Endothelial cell of umbilical vein (primary cell): ENCODE measurements at regions not wholly inside any gene's neighbourhood (a gene's known extent, or its start where the extent isn't known, plus 50 kb on each side); places are given as distances from the start of the nearest gene placed in this dataset.

Source experiments
- BruUV-seq: library from RNA; stranded (reverse); fragments of 400-500 nt; replicated peaks from 2 replicates; lab custom pipeline; 2021; lab: Mats Ljungman, UMichigan
- CTCF ChIA-PET: fragments of 300-600, 350-600 bp; sonication (Branson Sonifier 250); formaldehyde crosslinking; loops from one replicate; lab custom pipeline; 2021; ENCODE audit warnings: antibody characterized with exemption, inconsistent platforms; lab: Charles Lee
- POLR2A ChIA-PET: fragments of 300-600, 350-600 bp; sonication (Branson Sonifier 250); formaldehyde crosslinking; loops from one replicate; lab custom pipeline; 2021; ENCODE audit warnings: antibody characterized with exemption, inconsistent platforms; lab: Charles Lee
- DNase-seq: peaks from one replicate; pipeline ENCODE4 v3.0.0-alpha.2; 2011; ENCODE audit warnings: low read depth, low spot score
- FAIRE-seq: peaks from 2 replicates; lab custom pipeline; 2011; peaks lifted over from hg19 to GRCh38; lab: Jason Lieb, UNC
- H2AFZ ChIP-seq: 2 replicates; pipeline ENCODE4 v1.6.0; 2012; ENCODE audit warnings: low read depth, low read length, control low read depth, inconsistent platforms
- H3K27ac ChIP-seq: 2 replicates; pipeline ENCODE4 v1.5.1; 2011; ENCODE audit warnings: low read depth, mild to moderate bottlenecking, control low read depth, low read length, moderate library complexity; ENCODE audit not compliant: insufficient read depth
- H3K27me3 ChIP-seq, 2 experiments: 2 replicates each; pipeline versions ENCODE4 v1.6.0 to v1.6.1; 2011; ENCODE audit warnings: low read length in 2 of 2, mixed read lengths in 1 of 2; ENCODE audit not compliant: control insufficient read depth in 2 of 2, insufficient read depth in 2 of 2
- H3K36me3 ChIP-seq, 2 experiments: 2 replicates in 1 of 2; 3 replicates in 1 of 2; pipeline ENCODE4 v1.5.1; 2011; ENCODE audit warnings: low read length in 2 of 2, mild to moderate bottlenecking in 1 of 2, moderate library complexity in 1 of 2; ENCODE audit not compliant: control insufficient read depth in 2 of 2, insufficient read depth in 2 of 2; ENCODE audit errors: extremely low read depth in 1 of 2
- H3K4me1 ChIP-seq: 3 replicates; pipeline ENCODE4 v1.5.1; 2011; ENCODE audit warnings: mild to moderate bottlenecking, low read length; ENCODE audit not compliant: control insufficient read depth, insufficient read depth; ENCODE audit errors: extremely low read depth
- H3K4me2 ChIP-seq: 2 replicates; pipeline ENCODE4 v1.6.1; 2011; ENCODE audit warnings: low read length, control low read depth, mixed read lengths; ENCODE audit not compliant: insufficient read depth
- H3K4me3 ChIP-seq, 3 experiments: fragments of 200-600 bp in 1 of 3; sonication (generic), shearing (Covaris generic) in 1 of 3; replicated peaks in 1 of 3; 2 replicates each; pipeline ENCODE4 v1.5.1; 2011 to 2016; ENCODE audit warnings: control low read depth in 3 of 3, low read length in 3 of 3, mild to moderate bottlenecking in 2 of 3, inconsistent platforms in 1 of 3, low read depth in 1 of 3, moderate library complexity in 1 of 3; ENCODE audit not compliant: insufficient read depth in 1 of 3
- H3K79me2 ChIP-seq: 2 replicates; pipeline ENCODE4 v1.6.0; 2012; ENCODE audit warnings: low read length, inconsistent platforms; ENCODE audit not compliant: control insufficient read depth, insufficient read depth
- H3K9ac ChIP-seq: replicated peaks from 2 replicates; pipeline ENCODE3; 2011; ENCODE audit warnings: low read length, control low read depth; ENCODE audit not compliant: insufficient read depth; ENCODE audit errors: extremely low read depth
- H3K9me1 ChIP-seq: replicated peaks from 3 replicates; pipeline ENCODE4 v1.6.0; 2011; ENCODE audit warnings: mild to moderate bottlenecking, low read length; ENCODE audit not compliant: control insufficient read depth, insufficient read depth; ENCODE audit errors: extremely low read depth
- H3K9me3 ChIP-seq: replicated peaks from 2 replicates; pipeline ENCODE4 v1.5.1; 2012; ENCODE audit warnings: low read length, inconsistent platforms; ENCODE audit not compliant: control insufficient read depth, insufficient read depth
- H4K20me1 ChIP-seq: replicated peaks from 2 replicates; pipeline ENCODE3; 2011; ENCODE audit warnings: mild to moderate bottlenecking, low read length; ENCODE audit not compliant: control insufficient read depth, insufficient read depth; ENCODE audit errors: extremely low read depth
- CTCF ChIP-seq, 2 donors: IDR thresholded peaks; 1 replicate in 1 of 2; 2 replicates in 1 of 2; pipeline ENCODE4 v1.5.1; 2011; ENCODE audit warnings: low read length in 2 of 2, mild to moderate bottlenecking in 2 of 2, moderate library complexity in 2 of 2, control low read depth in 1 of 2, inconsistent platforms in 1 of 2, low read depth in 1 of 2; ENCODE audit not compliant: insufficient read depth in 1 of 2; ENCODE audit errors: extremely low read depth in 1 of 2
- EZH2 ChIP-seq: IDR thresholded peaks from 2 replicates; pipeline ENCODE4 v1.6.1; 2012; ENCODE audit warnings: borderline replicate concordance, low read depth, mild to moderate bottlenecking, moderate library complexity, low read length, inconsistent platforms; ENCODE audit not compliant: severe bottlenecking
- FOS ChIP-seq: IDR thresholded peaks from 2 replicates; pipeline ENCODE4 v1.6.1; 2011; ENCODE audit warnings: mild to moderate bottlenecking, low read length, moderate library complexity, borderline replicate concordance; ENCODE audit not compliant: insufficient read depth
- GATA2 ChIP-seq: IDR thresholded peaks from 2 replicates; pipeline ENCODE4 v1.7.0; 2011; ENCODE audit warnings: low read depth, mild to moderate bottlenecking, moderate library complexity, mixed read lengths, low read length; ENCODE audit not compliant: insufficient read length, insufficient read depth
- JUN ChIP-seq: IDR thresholded peaks from 2 replicates; pipeline ENCODE4 v1.6.1; 2011; ENCODE audit warnings: borderline replicate concordance, low read depth; ENCODE audit not compliant: insufficient read length, insufficient read depth
- MAX ChIP-seq: IDR thresholded peaks from 2 replicates; pipeline ENCODE4 v1.6.1; 2011; ENCODE audit not compliant: insufficient read depth, insufficient read length
- MYC ChIP-seq: IDR thresholded peaks from one replicate; pipeline ENCODE4 v1.6.1; 2011; ENCODE audit warnings: mild to moderate bottlenecking, low read depth, low read length
- POLR2A ChIP-seq: IDR thresholded peaks from 2 replicates; pipeline ENCODE4 v1.6.1; 2012; ENCODE audit warnings: low read depth, mild to moderate bottlenecking, control low read depth, low read length
- POLR2AphosphoS5 ChIP-seq: IDR thresholded peaks from 2 replicates; pipeline ENCODE4 v1.6.1; 2012; ENCODE audit warnings: low read depth, mild to moderate bottlenecking, control low read depth, low read length, moderate library complexity; ENCODE audit not compliant: insufficient read depth
- dilution Hi-C: fragments of 300-500 bp; cut with MboI; formaldehyde crosslinking; loops from one replicate; pipeline ENCODE4 v1.15.0; 2019; ENCODE audit warnings: low sequenced_read_pairs; ENCODE audit not compliant: extremely low pct_ligation_motif_present
- intact Hi-C: fragments of 100-400 bp; cut with micrococcal nuclease; formaldehyde crosslinking; loops from one replicate; pipeline ENCODE4 v1.10.0; 2022

GRCh38 chr11:131092469-131092868 lies 176.2 kb upstream of the SNX19 start:
- H3K4me1 ChIP-seq = no peaks in the 10 kb centered on the region
- FAIRE-seq (no peak), DNase-seq (no peak)
- H3K4me3 ChIP-seq = no peak overlapping the region
- no peaks in the 10 kb centered on the region for H3K79me2 ChIP-seq
- ChIA-PET POLR2A (no interaction called here), CTCF (no interaction called here)
- no peaks in the 10 kb centered on the region for H3K27me3 ChIP-seq
- H3K27ac ChIP-seq = no peak overlapping the region
- dilution Hi-C loops (no loop called here), intact Hi-C loops (no loop called here)
- BruUV-seq = no TSS peak
- H3K9ac ChIP-seq = no peak overlapping the region
- no peaks in the 10 kb centered on the region for H3K9me3 ChIP-seq
- H3K9me1 ChIP-seq = no peaks in the 10 kb centered on the region
- H4K20me1 ChIP-seq = no peaks in the 10 kb centered on the region
- H3K4me2 ChIP-seq = no peak overlapping the region
- no peak for TF ChIP-seq CTCF (IDR thresholded peaks at IDR 0.05; ENCODE audit: extremely low read depth in 1 of 2, insufficient read depth in 1 of 2, low read depth in 1 of 2, low read length in 2 of 2)
- TF ChIP-seq POLR2AphosphoS5 = no peak
- no peak for TF ChIP-seq FOS
- no peak overlapping the region for H2AFZ ChIP-seq
- no peaks in the 10 kb centered on the region for H3K36me3 ChIP-seq

- TF ChIP-seq EZH2 (no peak), POLR2AphosphoS5 (no peak), MYC (no peak), JUN (no peak), FOS (no peak), POLR2A (no peak), CTCF (IDR thresholded peaks at IDR 0.05; ENCODE audit: extremely low read depth in 1 of 2, insufficient read depth in 1 of 2, low read depth in 1 of 2, low read length in 2 of 2) (no peak), MAX (no peak), GATA2 (no peak)
- H4K20me1 ChIP-seq = no peaks in the 10 kb centered on the region
- H3K4me1 ChIP-seq = no peaks in the 10 kb centered on the region
- FAIRE-seq = no peak
- BruUV-seq = no TSS peak
- no peak overlapping the region for H3K9ac ChIP-seq
- ChIA-PET CTCF (no interaction called here), POLR2A (no interaction called here)
- H3K4me2 ChIP-seq = no peak overlapping the region
- no peak for DNase-seq
- no peak overlapping the region for H3K4me3 ChIP-seq
- H2AFZ ChIP-seq = no peak overlapping the region
- H3K79me2 ChIP-seq = no peaks in the 10 kb centered on the region
- no peaks in the 10 kb centered on the region for H3K9me1 ChIP-seq
- H3K27ac ChIP-seq = no peak overlapping the region
- H3K9me3 ChIP-seq = peaks cover 2% of the 10 kb centered on the region
- intact Hi-C loops = no loop called here
- H3K36me3 ChIP-seq = no peaks in the 10 kb centered on the region
- no peaks in the 10 kb centered on the region for H3K27me3 ChIP-seq
- dilution Hi-C loops = no loop called here
These were observed 178.5 kb upstream of the SNX19 start for GRCh38 chr11:131094827-131095226.
